DMS53 treated with DMSO at 0.1 percent for 48 hours (cell line): ENCODE measurements at regions not wholly inside any gene's neighbourhood (a gene's known extent, or its start where the extent isn't known, plus 50 kb on each side); places are given as distances from the start of the nearest gene placed in this dataset.
"Not testable (repeated sequence)": the region's sequence is repeated elsewhere in the genome, so short reads cannot be mapped to it uniquely, and the experiment has no call there.

Source experiments
- DNase-seq: peaks from one replicate; lab custom pipeline; 2025; ENCODE audit not compliant: unreplicated experiment; lab: John Stamatoyannopoulos, UW

GRCh38 chr13:87302034-87302433 lies 369.1 kb upstream of the SLITRK5 start:
- no peak for DNase-seq

DNA sequence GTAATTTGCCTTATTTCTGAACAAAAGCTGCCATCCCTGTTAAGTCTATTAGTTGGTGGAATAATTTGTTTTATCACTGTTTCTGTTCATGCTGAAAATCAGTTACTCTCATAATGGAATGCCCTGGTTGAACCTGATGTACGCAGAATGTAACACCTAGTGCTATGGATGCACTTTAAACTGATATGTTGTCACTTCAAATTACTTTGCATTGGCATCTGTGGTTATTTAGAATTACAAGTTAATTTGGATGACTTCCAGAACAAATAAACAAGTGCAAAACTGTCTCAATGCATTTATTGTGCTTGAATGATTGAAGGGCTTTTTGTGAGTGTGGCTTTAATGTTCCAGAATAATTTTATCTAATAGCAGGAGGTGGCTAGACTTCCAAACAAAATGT lies 368.2 kb upstream of the SLITRK5 start:
- DNase-seq, result no peak

DNA sequence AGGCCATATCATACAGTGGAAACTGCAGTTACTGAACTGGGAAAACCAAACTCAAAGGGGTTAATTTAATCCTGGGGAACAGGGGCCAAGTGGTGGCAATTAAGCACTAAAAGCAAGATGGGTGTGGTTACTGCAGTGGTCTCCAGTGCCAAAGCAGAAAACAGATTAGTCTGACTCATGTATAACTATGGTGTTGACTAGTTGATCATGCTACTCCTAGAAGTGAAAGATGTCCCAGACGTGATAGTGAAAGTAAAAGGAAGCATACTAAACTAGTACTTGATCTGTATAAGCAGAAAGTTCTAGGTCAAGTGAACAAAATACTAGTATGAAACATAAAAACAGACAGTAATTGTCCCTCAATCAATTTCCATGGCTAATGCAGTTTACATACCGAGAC lies 360.0 kb upstream of the SLITRK5 start:
- DNase-seq, result no peak

DNA sequence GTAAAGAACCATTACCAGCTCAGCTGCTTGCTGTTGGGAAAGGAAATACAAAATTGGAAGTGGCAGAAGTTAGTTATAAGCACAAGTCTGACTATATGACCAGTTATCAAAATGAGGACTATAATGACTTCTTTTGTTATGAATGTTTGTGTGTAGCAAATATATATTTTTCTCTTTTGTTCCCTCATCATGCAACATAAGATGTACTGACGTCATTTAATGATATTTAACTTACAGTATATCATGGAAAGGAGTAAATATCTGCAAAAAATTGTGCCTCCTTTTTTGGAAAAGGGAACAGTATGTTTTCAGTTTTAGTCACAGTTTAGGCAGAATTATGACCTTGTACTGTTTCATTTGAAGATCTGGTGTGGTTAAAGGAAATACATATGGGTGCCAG lies 356.3 kb upstream of the SLITRK5 start:
- DNase-seq, result no peak

GRCh38 chr13:87322386-87322785 lies 348.8 kb upstream of the SLITRK5 start:
- DNase-seq, result no peak

GRCh38 chr13:87324558-87324957 lies 346.6 kb upstream of the SLITRK5 start:
- DNase-seq, result no peak

GRCh38 chr13:87331178-87331577 lies 340.0 kb upstream of the SLITRK5 start:
- DNase-seq, result no peak

DNA sequence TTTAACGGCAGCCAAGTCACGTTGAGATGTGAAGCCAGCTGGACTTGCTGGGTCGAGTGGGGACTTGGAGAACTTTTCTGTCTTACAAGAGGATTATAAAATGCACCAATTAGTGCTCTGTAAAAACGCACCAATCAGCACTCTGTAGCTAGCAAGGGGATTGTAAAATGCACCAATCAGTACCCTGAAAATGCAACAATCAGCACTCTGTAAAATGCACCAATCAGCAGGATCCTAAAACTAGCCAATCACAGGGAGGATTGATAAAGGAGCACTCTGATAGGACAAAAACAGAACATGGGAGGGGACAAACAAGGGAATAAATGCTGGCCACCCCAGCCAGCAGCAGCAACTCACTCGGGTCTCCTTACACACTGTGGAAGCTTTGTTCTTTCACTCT lies 337.6 kb upstream of the SLITRK5 start:
- DNase-seq, result no peak

GRCh38 chr13:87334176-87334575 lies 337.0 kb upstream of the SLITRK5 start:
- no peak for DNase-seq

DNA sequence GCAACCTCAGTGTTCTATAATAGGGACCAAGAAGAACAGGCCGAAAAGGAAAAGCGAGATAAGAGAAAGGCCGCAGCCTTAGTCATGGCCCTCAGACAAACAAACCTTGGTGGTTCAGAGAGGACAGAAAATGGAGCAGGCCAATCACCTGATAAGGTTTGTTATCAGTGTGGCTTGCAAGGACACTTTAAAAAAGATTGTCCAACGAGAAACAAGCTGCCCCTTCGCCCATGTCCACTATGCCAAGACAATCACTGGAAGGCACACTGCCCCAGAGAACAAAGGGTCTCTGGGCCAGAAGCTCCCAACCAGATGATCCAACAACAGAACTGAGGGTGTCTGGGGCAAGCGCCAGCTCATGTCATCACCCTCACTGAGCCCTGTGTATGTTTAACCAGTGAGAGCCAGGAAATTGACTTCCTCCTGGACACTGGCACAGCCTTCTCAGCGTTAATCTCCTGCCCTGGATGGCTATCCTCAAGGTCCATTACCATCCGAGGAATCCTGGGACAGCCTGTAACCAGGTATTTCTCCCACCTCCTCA lies 334.8 kb upstream of the SLITRK5 start:
- DNase-seq, result not testable (repeated sequence)

DNA sequence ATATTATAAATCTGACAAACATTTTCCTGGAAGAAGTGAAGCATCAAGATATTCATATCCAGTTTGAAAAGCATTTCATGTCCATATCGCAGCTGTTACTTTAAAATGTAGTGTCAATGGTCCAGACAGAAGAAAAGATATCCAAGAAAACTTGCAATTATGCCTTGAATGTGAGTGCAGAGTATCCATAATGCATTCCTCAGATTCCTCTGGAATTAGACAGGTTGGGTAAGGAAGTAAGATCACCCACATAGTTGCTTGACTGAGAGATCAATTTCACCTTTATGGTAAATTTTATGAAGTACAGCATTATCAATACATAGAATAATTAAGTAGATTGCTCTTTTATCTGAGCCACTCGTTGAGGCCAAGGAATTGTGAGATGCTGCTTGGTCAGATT lies 327.0 kb upstream of the SLITRK5 start:
- no peak for DNase-seq

GRCh38 chr13:87355451-87355850 lies 315.7 kb upstream of the SLITRK5 start:
- no peak for DNase-seq

GRCh38 chr13:87356314-87356713 lies 314.9 kb upstream of the SLITRK5 start:
- DNase-seq, result no peak

GRCh38 chr13:87358319-87358718 lies 312.9 kb upstream of the SLITRK5 start:
- no peak for DNase-seq

GRCh38 chr13:87361216-87361615 lies 310.0 kb upstream of the SLITRK5 start:
- no peak for DNase-seq

DNA sequence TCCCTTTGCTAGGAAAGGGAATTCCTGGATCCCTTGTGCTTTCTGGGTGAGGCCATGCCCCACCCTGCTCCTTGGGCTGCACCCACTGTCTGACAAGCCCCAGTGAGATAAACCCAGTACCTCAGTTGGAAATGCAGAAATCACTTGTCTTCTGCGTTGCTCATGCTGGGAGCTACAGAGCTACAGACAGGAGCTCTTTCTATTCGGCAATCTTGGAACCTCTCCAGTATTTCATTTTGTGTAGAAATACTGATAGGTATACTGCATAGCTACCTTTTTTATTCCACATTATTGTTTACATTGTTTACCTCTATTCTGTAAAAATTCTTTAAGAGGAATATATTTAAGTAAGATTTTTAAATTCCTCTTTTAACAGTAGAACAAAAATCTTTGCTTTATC lies 302.5 kb upstream of the SLITRK5 start:
- DNase-seq, result no peak

DNA sequence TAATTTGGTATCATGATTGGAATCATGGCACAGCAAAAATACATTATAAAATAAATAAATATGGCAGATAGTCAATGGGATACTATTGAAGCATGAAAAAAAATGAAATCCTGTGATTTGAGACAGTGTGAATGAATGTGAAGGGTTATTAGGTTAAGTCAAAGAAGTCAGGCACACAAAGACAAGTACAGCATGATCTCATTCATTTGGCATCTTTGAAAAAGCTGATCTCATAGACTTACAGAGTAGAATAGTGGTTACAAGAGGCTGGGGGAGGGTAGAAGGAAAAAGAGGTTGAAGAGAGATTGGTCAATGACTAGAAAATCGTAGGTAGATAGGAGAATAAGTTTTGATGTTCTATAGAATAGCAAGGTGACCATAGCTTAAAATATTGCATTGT lies 295.1 kb upstream of the SLITRK5 start:
- DNase-seq, result no peak

- DNase-seq, result no peak
Measured at GRCh38 chr13:87384099-87384498, 287.1 kb upstream of the SLITRK5 start.

DNA sequence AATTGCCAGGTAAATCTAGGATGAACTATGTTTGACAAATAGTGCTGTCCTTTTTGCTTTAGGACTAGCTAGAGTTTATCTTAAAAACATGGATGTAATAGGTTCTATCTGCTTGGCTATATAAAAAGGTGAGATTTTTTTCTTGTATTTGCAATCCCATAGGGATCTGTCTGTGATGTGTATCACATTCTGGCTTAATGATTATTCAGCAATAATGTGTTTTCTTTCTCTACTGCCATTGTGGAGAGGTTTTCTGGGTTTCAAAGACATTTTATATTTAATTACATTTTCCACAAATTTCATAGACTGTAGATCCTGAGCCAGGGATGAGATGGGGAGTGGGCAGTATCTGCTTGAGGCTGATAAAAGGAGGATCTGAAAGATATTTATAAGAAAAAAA lies 277.8 kb upstream of the SLITRK5 start:
- DNase-seq, result no peak

GRCh38 chr13:87398047-87398446 lies 273.1 kb upstream of the SLITRK5 start:
- DNase-seq, result no peak

- DNase-seq, result no peak
Measured at GRCh38 chr13:87403748-87404432, 267.3 kb upstream of the SLITRK5 start.

- no peak for DNase-seq
Measured at GRCh38 chr13:87426742-87427141, 244.4 kb upstream of the SLITRK5 start.

DNA sequence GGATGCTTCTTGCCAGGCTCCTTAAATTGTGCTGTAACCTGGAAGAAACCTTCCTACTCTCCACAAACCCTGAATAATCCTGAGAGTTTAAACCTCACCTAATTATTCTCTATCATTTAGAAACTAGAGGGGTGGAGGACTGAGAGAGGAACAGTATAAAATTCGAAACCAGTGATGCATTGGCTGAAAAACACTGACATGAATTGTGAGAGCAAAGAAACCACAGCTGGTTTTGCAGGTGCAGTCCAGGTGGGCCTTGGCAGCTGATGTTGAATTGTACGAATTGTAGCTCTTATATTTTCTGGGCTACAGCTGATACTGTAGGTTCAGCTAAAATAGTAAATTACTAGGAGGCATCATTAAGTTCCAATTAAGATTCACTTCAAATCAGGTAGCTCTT lies 227.0 kb upstream of the SLITRK5 start:
- no peak for DNase-seq
